HTR-8/SVneo (cell line): ENCODE measurements at regions not wholly inside any gene's neighbourhood (a gene's known extent, or its start where the extent isn't known, plus 50 kb on each side); places are given as distances from the start of the nearest gene placed in this dataset.
A peak's percentile ranks its signal among the peaks of the same experiment; 100 is the strongest.

Source experiments
- DNase-seq: peaks from one replicate; pipeline ENCODE4 v3.0.0; 2011; ENCODE audit warnings: low spot score, mixed read lengths; ENCODE audit not compliant: insufficient read length
- FAIRE-seq: peaks from 2 replicates; lab custom pipeline; 2011; peaks lifted over from hg19 to GRCh38; lab: Jason Lieb, UNC

GRCh38 chr2:6524691-6525474, 340.8 kb downstream of the CMPK2 start:
- no peak for DNase-seq
- no peak for FAIRE-seq

DNA sequence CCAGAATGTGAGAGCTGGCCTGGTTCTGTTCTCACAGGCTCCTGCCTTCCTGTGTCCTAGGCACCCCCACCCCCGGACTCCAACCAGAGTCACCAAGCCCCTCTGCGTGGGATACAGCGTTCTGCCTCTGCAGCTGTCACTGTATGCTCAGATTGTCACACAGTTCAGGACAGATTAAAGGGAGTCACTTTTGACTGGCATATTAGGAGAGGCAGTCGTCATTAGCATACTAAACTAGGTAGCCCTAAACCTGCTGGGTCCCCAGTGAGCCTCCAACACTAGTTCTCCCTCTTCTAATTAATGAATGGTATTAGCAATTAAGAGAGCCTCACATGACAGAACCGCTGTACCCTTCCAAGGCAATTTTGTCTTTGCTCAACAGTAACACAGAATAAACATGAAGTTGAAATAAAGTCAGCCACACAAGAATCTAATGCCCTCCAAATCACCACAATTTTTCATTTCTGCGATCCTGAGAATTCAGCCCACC, 340.2 kb downstream of the CMPK2 start:
- FAIRE-seq: no peak
- no peak for DNase-seq

GRCh38 chr2:6526093-6526824, 339.4 kb downstream of the CMPK2 start:
- no peak for DNase-seq

GRCh38 chr2:6531304-6531703, 334.4 kb downstream of the CMPK2 start:
- DNase-seq (no peak), FAIRE-seq (no peak)

More at GRCh38 chr2:6526093-6526824, 339.4 kb downstream of the CMPK2 start:
- no peak for FAIRE-seq

- DNase-seq: no peak
- FAIRE-seq: no peak
Measured at GRCh38 chr2:6535572-6535971, 330.1 kb downstream of the CMPK2 start.

- FAIRE-seq (no peak), DNase-seq (no peak)
Measured at GRCh38 chr2:6538607-6539006, 327.1 kb downstream of the CMPK2 start.

DNA sequence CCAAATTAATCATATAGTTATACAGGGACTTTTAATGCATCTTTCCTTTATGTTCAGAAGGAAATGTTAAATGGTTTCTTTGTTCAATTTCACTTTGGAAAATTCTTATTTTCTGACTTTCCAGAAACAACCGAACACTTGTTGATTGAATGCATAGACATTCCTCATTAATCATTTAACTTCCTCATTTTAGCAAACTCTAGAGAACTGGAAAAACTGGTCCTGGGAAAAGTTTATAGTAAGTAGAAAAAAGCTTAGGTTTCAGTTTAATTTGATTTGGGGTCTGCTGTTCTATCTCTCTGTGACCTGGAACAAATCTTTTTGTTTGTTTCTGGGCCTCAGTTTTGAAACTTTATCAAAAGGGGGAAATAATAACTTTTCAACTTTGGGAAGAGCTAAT, 320.4 kb downstream of the CMPK2 start:
- DNase-seq: no peak
- no peak for FAIRE-seq

DNA sequence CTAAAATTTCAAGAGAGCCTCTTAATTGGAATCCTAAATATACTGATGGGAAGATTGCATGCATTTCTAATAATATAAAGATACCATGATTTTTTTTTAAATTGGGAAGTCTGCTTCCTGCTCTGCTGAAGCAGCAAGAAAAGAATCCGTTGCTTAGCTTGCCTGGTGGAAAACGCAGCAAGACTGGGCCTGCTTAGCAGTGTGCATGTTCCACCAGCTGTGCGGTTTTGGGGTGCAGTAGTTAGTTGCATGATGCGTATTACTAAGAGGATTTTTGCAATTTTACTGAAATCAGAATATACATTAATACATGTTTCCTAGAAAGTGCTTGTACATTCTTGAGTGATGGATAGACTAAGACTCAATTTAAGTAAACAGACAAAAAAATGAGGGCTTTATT, 319.9 kb downstream of the CMPK2 start:
- FAIRE-seq (no peak), DNase-seq (no peak)

DNA sequence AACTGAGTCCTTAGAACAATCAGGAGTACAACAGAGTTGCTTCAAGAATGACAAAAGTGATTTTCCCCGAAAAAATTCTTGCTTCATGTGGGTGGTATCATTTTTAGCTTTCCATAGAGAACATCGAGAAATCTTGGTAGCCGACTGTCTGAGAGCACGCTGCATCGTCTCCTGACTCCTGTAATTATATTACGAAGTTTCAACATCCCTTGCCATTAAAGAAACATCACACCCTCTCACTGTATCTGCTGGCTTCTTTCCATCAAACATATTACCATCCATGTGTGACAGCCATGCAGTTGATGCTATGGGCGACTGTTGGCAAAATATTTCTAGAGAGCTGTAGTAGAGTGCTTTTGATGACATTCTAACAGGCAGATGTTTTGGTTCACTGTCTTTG, 311.2 kb downstream of the CMPK2 start:
- FAIRE-seq: no peak
- no peak for DNase-seq

DNA sequence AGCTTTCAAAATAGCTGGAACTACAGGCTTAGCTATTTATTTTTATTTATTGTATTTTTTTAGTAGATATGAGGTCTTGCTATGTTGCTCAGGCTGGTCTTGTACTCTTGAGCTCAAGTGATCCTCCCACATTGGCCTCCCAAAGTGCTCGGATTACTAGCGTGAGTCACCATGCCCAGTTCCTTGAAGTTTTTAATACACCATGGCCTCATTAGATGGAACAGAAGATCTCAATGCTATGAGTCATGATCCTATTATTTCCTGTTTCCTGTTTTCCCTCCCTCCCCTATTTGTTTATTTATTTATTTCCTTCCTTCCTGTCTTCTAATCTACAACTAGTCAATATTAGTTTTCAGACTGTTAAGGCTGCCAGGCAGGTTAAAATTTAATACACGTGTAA, 309.0 kb downstream of the CMPK2 start:
- peak; percentile 11 for DNase-seq
- FAIRE-seq: no peak

DNA sequence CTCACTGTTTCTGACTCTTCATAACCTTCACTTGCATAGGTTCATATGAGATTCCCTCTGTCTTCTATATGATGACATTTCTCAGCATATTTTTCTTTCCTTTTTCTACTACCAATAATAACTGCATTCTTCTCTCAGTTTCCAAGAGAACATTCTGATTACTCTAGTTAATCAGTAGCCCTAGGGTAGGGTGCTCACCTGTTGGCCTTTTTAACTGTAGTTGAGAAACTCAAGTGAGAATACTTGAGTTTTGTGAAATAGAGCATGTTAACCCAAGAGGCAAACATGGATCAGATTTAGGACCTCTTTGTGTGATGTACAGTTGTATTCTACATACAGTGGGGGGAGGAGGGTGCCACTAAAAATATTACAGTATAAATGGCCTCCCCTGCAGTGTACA, 308.0 kb downstream of the CMPK2 start:
- no peak for DNase-seq
- no peak for FAIRE-seq

DNA sequence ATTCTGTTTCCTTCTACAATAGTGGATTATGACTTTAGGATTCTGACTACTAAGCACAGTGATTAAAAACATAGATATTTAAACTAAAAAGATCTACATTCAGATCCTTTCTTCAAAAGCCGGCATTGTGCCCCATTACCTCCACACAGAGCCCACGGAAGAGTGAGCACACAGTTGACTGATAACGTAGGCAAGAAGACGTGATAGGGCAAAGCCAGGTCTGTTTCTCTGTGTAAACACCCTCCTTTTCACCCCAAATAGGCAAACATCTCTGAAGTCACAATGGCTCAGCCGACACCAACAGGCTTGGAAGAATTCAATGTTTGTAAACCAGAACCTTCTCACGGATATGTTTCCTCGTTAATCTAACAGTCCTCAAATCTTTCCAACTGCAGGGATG, 302.9 kb downstream of the CMPK2 start:
- no peak for DNase-seq
- FAIRE-seq: no peak

GRCh38 chr2:6564326-6564725, 301.4 kb downstream of the CMPK2 start:
- FAIRE-seq: no peak
- no peak for DNase-seq

DNA sequence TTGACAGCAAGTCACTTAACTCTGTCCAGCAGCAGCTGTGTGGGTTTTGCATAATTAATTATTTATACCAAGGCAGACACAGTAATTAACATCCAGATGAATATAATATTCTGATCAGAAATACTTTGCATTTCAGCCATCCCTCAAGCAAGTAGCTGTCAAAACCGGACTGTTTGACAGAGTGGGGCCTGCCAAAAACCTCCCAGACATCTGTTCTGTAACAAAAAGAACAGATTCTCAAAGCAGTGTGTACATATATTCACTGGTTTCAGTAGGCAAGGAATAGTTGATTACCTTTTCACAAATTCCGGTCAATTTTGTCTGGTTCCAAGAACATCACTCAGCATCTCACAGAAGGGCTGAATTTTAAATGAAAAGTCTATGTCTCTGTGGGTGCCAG, 291.6 kb downstream of the CMPK2 start:
- DNase-seq (no peak), FAIRE-seq (no peak)

- FAIRE-seq: no peak
- no peak for DNase-seq
Measured at GRCh38 chr2:6576302-6576701, 289.4 kb downstream of the CMPK2 start.

GRCh38 chr2:6577960-6578359, 287.7 kb downstream of the CMPK2 start:
- DNase-seq (no peak), FAIRE-seq (no peak)

- FAIRE-seq (no peak), DNase-seq (no peak)
Measured at GRCh38 chr2:6578416-6578815, 287.3 kb downstream of the CMPK2 start.

DNA sequence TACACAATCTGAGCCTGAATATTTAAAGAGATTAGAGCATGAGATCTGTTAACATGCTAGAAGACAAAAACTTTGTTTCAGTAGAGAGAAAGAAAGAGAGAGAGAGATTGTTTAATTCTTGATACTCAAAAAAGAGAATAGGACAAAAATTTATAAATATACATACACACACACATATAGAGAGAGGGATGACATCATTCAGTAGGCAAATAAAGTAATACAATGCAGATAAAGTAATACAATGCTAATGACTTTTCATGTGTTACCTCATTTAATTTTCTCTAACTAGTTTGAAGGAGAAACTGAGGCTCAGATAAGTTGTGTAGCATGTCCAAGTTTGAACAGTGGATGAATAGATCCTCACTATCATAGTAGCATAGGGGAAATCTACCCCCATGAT, 286.4 kb downstream of the CMPK2 start:
- FAIRE-seq: no peak
- DNase-seq: no peak

DNA sequence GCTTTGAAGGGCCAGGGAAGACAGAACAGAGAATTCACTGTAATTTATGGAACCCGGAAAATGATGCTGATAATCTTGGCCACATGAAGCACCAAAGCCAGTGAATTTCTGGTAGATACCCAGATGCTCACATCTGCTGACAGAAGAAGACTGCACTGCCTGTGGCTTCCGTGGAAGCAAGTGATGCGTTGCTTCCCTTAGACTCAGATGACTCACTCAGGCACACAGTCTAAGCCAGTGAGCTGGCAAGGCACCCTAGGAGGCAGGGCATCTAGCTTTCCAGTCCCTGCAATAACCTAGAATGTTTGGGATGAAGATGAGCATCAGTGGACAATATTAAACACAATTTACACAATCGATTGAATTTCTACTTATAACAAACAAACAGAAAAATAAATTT, 284.7 kb downstream of the CMPK2 start:
- no peak for FAIRE-seq
- peak; percentile 3 for DNase-seq

- FAIRE-seq (no peak), DNase-seq (no peak)
Measured at GRCh38 chr2:6589150-6589549, 276.6 kb downstream of the CMPK2 start.

- FAIRE-seq (no peak), DNase-seq (no peak)
Measured at GRCh38 chr2:6590442-6590841, 275.3 kb downstream of the CMPK2 start.

GRCh38 chr2:6602471-6602870, 263.2 kb downstream of the CMPK2 start:
- no peak for FAIRE-seq
- DNase-seq: no peak
